Superior temporal gyrus (tissue), 1 donor: ENCODE measurements at regions not wholly inside any gene's neighbourhood (a gene's known extent, or its start where the extent isn't known, plus 50 kb on each side); places are given as distances from the start of the nearest gene placed in this dataset.
"Not testable (repeated sequence)": the region's sequence is repeated elsewhere in the genome, so short reads cannot be mapped to it uniquely, and the experiment has no call there.

ENCODE experiments used
- DNase-seq: peaks from one replicate; pipeline ENCODE4 v3.0.0-alpha.2; 2016; ENCODE audit errors: extremely low spot score

GRCh38 chr6:150766201-150766997 is 99.1 kb upstream of the MTHFD1L start:
- no peak for DNase-seq

- no peak for DNase-seq
Measured at GRCh38 chr6:150767161-150767560, 98.3 kb upstream of the MTHFD1L start.

GRCh38 chr6:150767571-150768018 is 97.9 kb upstream of the MTHFD1L start:
- DNase-seq, result no peak

- DNase-seq, result no peak
Measured at GRCh38 chr6:150770637-150771036, 94.9 kb upstream of the MTHFD1L start.

DNA sequence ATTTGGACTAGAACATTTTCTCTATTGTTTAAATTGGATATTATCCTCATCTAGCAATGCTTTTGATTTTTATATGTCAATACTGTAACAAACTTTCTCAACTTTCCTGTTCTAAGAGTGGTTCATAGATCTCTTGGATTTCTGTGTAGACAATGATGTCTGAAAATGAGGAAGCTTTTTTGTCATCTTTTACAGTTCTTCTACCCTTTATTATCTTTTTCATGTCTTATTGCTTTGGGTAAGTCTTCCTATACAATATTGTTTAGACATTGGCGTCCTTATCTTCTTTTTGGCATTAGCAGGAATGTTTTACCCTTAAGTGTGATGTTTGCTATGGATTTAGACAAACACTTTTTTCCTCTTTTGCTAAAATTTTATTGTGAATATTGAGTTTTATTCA is 91.5 kb upstream of the MTHFD1L start:
- DNase-seq, result no peak

DNA sequence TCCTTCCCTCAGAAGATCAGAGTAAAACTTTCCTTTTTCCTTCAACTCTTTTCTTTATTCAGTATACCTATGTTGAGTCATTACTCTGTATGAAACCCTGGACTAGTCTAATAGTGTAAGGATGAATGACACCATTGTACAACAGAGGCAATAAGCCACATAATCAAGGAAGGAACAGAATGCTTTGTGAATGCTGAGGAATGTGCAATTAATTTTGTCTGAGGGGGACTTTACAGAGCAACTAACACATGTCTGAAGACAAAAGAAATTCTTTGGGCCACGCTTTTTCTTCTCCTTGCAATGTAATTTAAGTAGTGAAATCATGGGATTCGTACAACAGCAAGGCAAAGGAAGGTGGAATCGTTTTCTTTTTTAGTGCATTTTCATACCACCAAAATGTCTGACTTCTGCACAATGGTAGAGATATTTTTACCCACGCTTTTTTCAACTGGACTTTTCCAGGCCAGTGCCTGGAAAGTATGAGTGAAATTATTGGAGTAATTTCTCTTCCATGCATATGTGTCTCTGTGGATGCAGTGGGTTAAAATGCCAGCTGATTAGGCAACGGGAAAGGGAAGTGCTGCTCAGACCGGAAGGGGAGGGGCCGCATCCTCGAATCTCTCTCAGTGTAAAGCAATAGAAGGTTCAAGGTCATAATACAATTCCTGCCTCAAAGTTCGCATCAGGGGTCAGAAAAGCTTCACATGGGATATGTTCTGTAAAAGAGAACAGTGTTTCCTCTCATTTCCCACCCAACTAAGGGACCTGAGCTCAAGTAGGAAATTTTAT is 89.9 kb upstream of the MTHFD1L start:
- DNase-seq, result no peak

- no peak for DNase-seq
Measured at GRCh38 chr6:150777736-150778135, 87.8 kb upstream of the MTHFD1L start.

GRCh38 chr6:150783813-150784212 is 81.7 kb upstream of the MTHFD1L start:
- DNase-seq, result no peak

DNA sequence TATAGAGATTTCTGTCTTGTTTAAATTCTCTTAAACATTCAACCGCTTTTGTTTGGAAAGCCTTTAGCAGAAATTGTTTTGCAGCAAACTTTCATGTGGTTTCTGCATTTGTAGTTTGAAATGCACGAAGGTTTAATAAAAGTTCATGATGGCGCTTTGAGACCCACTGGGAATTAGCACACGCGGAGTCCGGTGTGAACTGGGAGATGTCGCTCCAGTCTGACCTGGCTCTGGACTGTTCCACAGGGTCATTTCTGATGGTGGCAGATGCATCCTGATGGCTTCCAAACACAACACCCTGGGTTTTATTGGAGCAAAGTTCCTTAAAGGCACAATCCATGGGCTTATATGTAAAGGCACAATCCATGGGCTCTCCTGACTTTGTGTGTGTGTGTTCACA is 78.1 kb upstream of the MTHFD1L start:
- DNase-seq, result no peak

GRCh38 chr6:150788089-150788488 is 77.4 kb upstream of the MTHFD1L start:
- DNase-seq, result no peak

- DNase-seq, result not testable (repeated sequence)
Measured at GRCh38 chr6:150789906-150790305, 75.6 kb upstream of the MTHFD1L start.

- DNase-seq, result no peak
Measured at GRCh38 chr6:150791717-150792116, 73.8 kb upstream of the MTHFD1L start.

- DNase-seq, result no peak
Measured at GRCh38 chr6:150797949-150798348, 67.6 kb upstream of the MTHFD1L start.

- no peak for DNase-seq
Measured at GRCh38 chr6:150799276-150799805, 66.2 kb upstream of the MTHFD1L start.

GRCh38 chr6:150800674-150801314 is 64.7 kb upstream of the MTHFD1L start:
- no peak for DNase-seq

GRCh38 chr6:150806790-150807189 is 58.7 kb upstream of the MTHFD1L start:
- no peak for DNase-seq

- DNase-seq, result no peak
Measured at GRCh38 chr6:150813319-150813992, 52.0 kb upstream of the MTHFD1L start.

DNA sequence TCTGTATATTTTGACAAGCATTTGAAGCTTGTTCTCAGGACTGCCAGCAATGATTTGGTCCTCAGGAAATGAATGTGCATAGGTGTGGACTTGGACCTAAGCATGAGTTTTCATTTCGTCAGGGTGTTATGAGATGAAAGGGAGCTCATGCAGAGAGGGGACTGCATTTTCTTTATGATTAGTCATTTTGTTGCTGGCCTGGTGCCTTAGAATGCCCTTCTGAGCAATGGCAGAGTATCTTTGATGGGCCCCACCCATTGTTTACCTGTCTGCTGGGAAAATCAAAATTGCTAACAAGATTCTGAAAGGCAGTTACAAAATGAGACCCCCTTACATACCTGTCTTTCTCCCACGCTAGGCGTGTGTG is 51.5 kb upstream of the MTHFD1L start:
- no peak for DNase-seq
